HG02938 (cell line): ENCODE measurements at regions not wholly inside any gene's neighbourhood (a gene's known extent, or its start where the extent isn't known, plus 50 kb on each side); places are given as distances from the start of the nearest gene placed in this dataset.

Experiments
- ATAC-seq: cut with Tn5 transposase; IDR thresholded peaks from one replicate; pipeline ENCODE4 v1.9.1; 2021; ENCODE audit warnings: mild to moderate bottlenecking, moderate library complexity; ENCODE audit not compliant: unreplicated experiment

- ATAC-seq, result no peak
These were observed 263.8 kb downstream of the SYK start for GRCh38 chr9:91065231-91066041.

GRCh38 chr9:91066042-91066415 is 264.4 kb downstream of the SYK start:
- ATAC-seq, result no peak

- no peak for ATAC-seq
These were observed 265.2 kb downstream of the SYK start for GRCh38 chr9:91066856-91067255.

- ATAC-seq, result no peak
These were observed 265.8 kb downstream of the SYK start for GRCh38 chr9:91067306-91067860.

- ATAC-seq, result no peak
These were observed 269.8 kb downstream of the SYK start for GRCh38 chr9:91071184-91071990.

- no peak for ATAC-seq
These were observed 271.6 kb downstream of the SYK start for GRCh38 chr9:91073049-91073810.

- no peak for ATAC-seq
These were observed 272.5 kb downstream of the SYK start for GRCh38 chr9:91073811-91074771.

GRCh38 chr9:91074866-91075265 is 273.2 kb downstream of the SYK start:
- ATAC-seq, result no peak

GRCh38 chr9:91075279-91075678 is 273.7 kb downstream of the SYK start:
- ATAC-seq, result no peak

GRCh38 chr9:91077624-91078368 is 276.2 kb downstream of the SYK start:
- no peak for ATAC-seq

- no peak for ATAC-seq
These were observed 276.7 kb downstream of the SYK start for GRCh38 chr9:91078369-91078695.

GRCh38 chr9:91082731-91083130 is 279.0 kb downstream of the AUH start:
- no peak for ATAC-seq

- no peak for ATAC-seq
These were observed 276.7 kb downstream of the AUH start for GRCh38 chr9:91084896-91085516.

- no peak for ATAC-seq
These were observed 276.0 kb downstream of the AUH start for GRCh38 chr9:91085517-91086291.

- ATAC-seq, result no peak
These were observed 274.9 kb downstream of the AUH start for GRCh38 chr9:91086657-91087461.

GRCh38 chr9:91087462-91087759 is 274.3 kb downstream of the AUH start:
- ATAC-seq, result no peak

GRCh38 chr9:91089405-91090129 is 272.2 kb downstream of the AUH start:
- ATAC-seq, result no peak
